DOHH2 (cell line): ENCODE measurements at regions not wholly inside any gene's neighbourhood (a gene's known extent, or its start where the extent isn't known, plus 50 kb on each side); places are given as distances from the start of the nearest gene placed in this dataset.

Source experiments
- EZH2phosphoT487 ChIP-seq: fragments of 200-600 bp; sonication (generic); IDR thresholded peaks from 2 replicates; pipeline ENCODE4 v1.6.1; 2017; ENCODE audit warnings: borderline replicate concordance, mild to moderate bottlenecking, antibody characterized with exemption, low read length, moderate library complexity, mixed read lengths
- TF ChIP-seq, protein P1 (sequence below): fragments of 200-600 bp; sonication (generic); IDR thresholded peaks from one replicate; pipeline ENCODE4 v1.5.1; 2014; ENCODE audit warnings: antibody characterized with exemption, mild to moderate bottlenecking, low read depth, low read length; ENCODE audit not compliant: poor library complexity, severe bottlenecking

- TF ChIP-seq, protein P1, sequence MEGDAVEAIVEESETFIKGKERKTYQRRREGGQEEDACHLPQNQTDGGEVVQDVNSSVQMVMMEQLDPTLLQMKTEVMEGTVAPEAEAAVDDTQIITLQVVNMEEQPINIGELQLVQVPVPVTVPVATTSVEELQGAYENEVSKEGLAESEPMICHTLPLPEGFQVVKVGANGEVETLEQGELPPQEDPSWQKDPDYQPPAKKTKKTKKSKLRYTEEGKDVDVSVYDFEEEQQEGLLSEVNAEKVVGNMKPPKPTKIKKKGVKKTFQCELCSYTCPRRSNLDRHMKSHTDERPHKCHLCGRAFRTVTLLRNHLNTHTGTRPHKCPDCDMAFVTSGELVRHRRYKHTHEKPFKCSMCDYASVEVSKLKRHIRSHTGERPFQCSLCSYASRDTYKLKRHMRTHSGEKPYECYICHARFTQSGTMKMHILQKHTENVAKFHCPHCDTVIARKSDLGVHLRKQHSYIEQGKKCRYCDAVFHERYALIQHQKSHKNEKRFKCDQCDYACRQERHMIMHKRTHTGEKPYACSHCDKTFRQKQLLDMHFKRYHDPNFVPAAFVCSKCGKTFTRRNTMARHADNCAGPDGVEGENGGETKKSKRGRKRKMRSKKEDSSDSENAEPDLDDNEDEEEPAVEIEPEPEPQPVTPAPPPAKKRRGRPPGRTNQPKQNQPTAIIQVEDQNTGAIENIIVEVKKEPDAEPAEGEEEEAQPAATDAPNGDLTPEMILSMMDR, result no peak
- TF ChIP-seq EZH2phosphoT487, result no peak
Observed at GRCh38 chr16:86665929-86666328, 87.6 kb downstream of the FOXL1 start.
